HL-60 (cell line): ENCODE measurements at regions not wholly inside any gene's neighbourhood (a gene's known extent, or its start where the extent isn't known, plus 50 kb on each side); places are given as distances from the start of the nearest gene placed in this dataset.

ENCODE experiments used
- GABPA ChIP-seq: IDR thresholded peaks from 2 replicates; pipeline ENCODE4 v1.6.1; 2012; ENCODE audit warnings: low read depth
- POLR2AphosphoS5 ChIP-seq: IDR thresholded peaks from 2 replicates; pipeline ENCODE4 v1.6.1; 2012; ENCODE audit warnings: low read depth
- SPI1 ChIP-seq: IDR thresholded peaks from 2 replicates; pipeline ENCODE4 v1.6.1; 2012; ENCODE audit warnings: low read depth, mild to moderate bottlenecking, borderline replicate concordance
- TF ChIP-seq, protein P1 (sequence below): IDR thresholded peaks from 2 replicates; pipeline ENCODE4 v1.6.1; 2012; ENCODE audit warnings: low read depth; ENCODE audit not compliant: insufficient replicate concordance
- TF ChIP-seq, protein P2 (sequence below): IDR thresholded peaks from one replicate; pipeline ENCODE4 v1.5.1; 2011; ENCODE audit warnings: low read length, control low read depth, inconsistent platforms; ENCODE audit not compliant: insufficient read depth

DNA sequence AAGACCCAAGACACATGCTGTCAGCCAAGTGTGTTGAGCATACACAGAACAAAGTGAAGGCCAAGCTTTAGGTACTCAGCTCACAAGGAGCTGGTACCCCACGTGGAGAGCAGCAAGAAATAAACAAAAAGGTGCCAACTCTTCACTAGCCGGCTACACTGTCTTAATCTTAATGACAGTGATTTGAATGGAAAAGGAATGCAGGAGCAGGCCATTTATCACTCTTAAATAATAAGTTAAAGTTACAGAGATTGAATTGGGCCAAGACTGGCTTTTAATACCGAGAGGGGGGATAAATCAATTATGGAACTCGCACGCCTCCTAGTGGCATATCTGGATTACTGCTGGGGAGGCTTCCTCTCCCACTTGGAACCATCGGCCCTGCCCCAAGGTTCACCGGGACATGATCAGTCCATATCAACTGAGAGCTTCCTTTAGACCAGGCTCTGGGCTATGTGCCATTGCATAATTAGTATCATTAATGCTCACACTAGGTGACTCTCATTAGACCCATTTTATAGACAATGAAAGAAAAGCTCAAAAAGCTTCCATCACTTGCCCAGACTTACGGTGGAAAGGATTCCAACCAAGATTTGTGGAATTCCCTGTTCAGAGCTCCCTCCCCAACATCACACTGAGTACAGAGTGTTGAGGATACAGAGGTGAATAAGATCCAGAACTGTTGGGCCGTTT lies 94.0 kb downstream of the ACTL7B start:
- TF ChIP-seq, protein P1, sequence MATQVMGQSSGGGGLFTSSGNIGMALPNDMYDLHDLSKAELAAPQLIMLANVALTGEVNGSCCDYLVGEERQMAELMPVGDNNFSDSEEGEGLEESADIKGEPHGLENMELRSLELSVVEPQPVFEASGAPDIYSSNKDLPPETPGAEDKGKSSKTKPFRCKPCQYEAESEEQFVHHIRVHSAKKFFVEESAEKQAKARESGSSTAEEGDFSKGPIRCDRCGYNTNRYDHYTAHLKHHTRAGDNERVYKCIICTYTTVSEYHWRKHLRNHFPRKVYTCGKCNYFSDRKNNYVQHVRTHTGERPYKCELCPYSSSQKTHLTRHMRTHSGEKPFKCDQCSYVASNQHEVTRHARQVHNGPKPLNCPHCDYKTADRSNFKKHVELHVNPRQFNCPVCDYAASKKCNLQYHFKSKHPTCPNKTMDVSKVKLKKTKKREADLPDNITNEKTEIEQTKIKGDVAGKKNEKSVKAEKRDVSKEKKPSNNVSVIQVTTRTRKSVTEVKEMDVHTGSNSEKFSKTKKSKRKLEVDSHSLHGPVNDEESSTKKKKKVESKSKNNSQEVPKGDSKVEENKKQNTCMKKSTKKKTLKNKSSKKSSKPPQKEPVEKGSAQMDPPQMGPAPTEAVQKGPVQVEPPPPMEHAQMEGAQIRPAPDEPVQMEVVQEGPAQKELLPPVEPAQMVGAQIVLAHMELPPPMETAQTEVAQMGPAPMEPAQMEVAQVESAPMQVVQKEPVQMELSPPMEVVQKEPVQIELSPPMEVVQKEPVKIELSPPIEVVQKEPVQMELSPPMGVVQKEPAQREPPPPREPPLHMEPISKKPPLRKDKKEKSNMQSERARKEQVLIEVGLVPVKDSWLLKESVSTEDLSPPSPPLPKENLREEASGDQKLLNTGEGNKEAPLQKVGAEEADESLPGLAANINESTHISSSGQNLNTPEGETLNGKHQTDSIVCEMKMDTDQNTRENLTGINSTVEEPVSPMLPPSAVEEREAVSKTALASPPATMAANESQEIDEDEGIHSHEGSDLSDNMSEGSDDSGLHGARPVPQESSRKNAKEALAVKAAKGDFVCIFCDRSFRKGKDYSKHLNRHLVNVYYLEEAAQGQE: no peak
- TF ChIP-seq, protein P2, sequence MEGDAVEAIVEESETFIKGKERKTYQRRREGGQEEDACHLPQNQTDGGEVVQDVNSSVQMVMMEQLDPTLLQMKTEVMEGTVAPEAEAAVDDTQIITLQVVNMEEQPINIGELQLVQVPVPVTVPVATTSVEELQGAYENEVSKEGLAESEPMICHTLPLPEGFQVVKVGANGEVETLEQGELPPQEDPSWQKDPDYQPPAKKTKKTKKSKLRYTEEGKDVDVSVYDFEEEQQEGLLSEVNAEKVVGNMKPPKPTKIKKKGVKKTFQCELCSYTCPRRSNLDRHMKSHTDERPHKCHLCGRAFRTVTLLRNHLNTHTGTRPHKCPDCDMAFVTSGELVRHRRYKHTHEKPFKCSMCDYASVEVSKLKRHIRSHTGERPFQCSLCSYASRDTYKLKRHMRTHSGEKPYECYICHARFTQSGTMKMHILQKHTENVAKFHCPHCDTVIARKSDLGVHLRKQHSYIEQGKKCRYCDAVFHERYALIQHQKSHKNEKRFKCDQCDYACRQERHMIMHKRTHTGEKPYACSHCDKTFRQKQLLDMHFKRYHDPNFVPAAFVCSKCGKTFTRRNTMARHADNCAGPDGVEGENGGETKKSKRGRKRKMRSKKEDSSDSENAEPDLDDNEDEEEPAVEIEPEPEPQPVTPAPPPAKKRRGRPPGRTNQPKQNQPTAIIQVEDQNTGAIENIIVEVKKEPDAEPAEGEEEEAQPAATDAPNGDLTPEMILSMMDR: peak; percentile 82
- TF ChIP-seq POLR2AphosphoS5 (no peak), GABPA (no peak), SPI1 (no peak)
